ENCODE measurements at regions not wholly inside any gene's neighbourhood (a gene's known extent, or its start where the extent isn't known, plus 50 kb on each side); places are given as distances from the start of the nearest gene placed in this dataset.

DNA sequence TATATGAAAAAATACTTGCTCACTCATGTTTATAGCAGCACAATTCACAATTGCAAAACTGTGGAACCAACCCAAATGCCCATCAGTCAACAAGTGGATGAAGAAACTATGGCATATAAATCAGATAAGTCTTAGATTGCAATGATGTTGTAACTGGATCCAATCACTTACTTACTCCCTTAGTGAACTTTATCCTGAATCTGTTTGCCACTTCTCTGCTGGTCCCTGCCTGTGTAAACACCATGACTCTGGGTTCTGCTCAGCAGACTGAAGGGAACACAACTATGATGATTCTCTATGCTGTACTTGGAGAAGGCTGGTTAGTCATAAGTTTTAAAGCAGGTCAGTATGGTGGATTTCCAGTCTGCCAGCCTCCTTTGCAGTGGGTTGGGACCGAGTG lies 391.2 kb downstream of the RWDD3 start:
- TF ChIP-seq CTCF (IDR thresholded peaks at IDR 0.05) (no peak), POLR2A (IDR thresholded peaks at IDR 0.05) (no peak)
